H1 (cell line): ENCODE measurements at regions not wholly inside any gene's neighbourhood (a gene's known extent, or its start where the extent isn't known, plus 50 kb on each side); places are given as distances from the start of the nearest gene placed in this dataset.

ENCODE experiments used
- CTCF ChIA-PET: fragments of 300-600 bp; sonication (Branson Sonifier 250); formaldehyde crosslinking; loops from one replicate; lab custom pipeline; 2021; ENCODE audit not compliant: partially characterized antibody; lab: Charles Lee
- POLR2A ChIA-PET: fragments of 300-600 bp; sonication (Branson Sonifier 250); formaldehyde crosslinking; loops from one replicate; lab custom pipeline; 2021; ENCODE audit warnings: inconsistent platforms; ENCODE audit not compliant: partially characterized antibody; lab: Charles Lee
- DNase-seq, 2 experiments: peaks; one replicate each; pipeline versions ENCODE4 v3.0.0 to v3.0.0-alpha.2; 2010 to 2022; ENCODE audit warnings: low spot score in 2 of 2, low read depth in 1 of 2, mixed read lengths in 1 of 2
- FAIRE-seq: peaks from 2 replicates; lab custom pipeline; 2011; peaks lifted over from hg19 to GRCh38; lab: Jason Lieb, UNC
- H2AFZ ChIP-seq: 2 replicates; pipeline ENCODE4 v1.8.1; 2012; ENCODE audit warnings: low read length, inconsistent platforms
- H2AK5ac ChIP-seq: 2 replicates; pipeline ENCODE4 v1.6.1; 2013; ENCODE audit warnings: low read depth, low read length
- H2BK120ac ChIP-seq: replicated peaks from 2 replicates; pipeline ENCODE3; 2013; ENCODE audit warnings: low read depth, low read length, inconsistent platforms
- H2BK12ac ChIP-seq: 2 replicates; pipeline ENCODE4 v1.6.1; 2013; ENCODE audit warnings: low read depth, low read length
- H2BK15ac ChIP-seq: 2 replicates; pipeline ENCODE4 v1.6.1; 2013; ENCODE audit warnings: low read length
- H2BK20ac ChIP-seq: 2 replicates; pipeline ENCODE4 v1.6.1; 2013; ENCODE audit warnings: low read length
- H2BK5ac ChIP-seq: 2 replicates; pipeline ENCODE4 v1.6.1; 2013; ENCODE audit warnings: low read depth, low read length
- H3K14ac ChIP-seq: 2 replicates; pipeline ENCODE4 v1.6.1; 2013; ENCODE audit warnings: inconsistent platforms; ENCODE audit not compliant: insufficient read length
- H3K18ac ChIP-seq: 2 replicates; pipeline ENCODE4 v1.6.1; 2013; ENCODE audit warnings: low read length; ENCODE audit errors: extremely low read depth
- H3K23ac ChIP-seq: 2 replicates; pipeline ENCODE4 v1.6.1; 2013; ENCODE audit warnings: inconsistent platforms; ENCODE audit not compliant: insufficient read length
- H3K23me2 ChIP-seq: 2 replicates; pipeline ENCODE4 v1.6.1; 2013; ENCODE audit warnings: low read depth, low read length
- H3K27ac ChIP-seq: 2 replicates; pipeline ENCODE4 v1.6.1; 2011; ENCODE audit warnings: low read depth, low read length, inconsistent platforms
- H3K27me3 ChIP-seq, 4 experiments: replicated peaks in 1 of 4; 1 replicate in 1 of 4; 2 replicates in 3 of 4; pipeline versions ENCODE4 v1.6.1 to v1.8.1; 2011 to 2013; ENCODE audit warnings: low read length in 3 of 4, mild to moderate bottlenecking in 3 of 4, inconsistent platforms in 2 of 4, mixed read lengths in 2 of 4, moderate library complexity in 1 of 4; ENCODE audit not compliant: control insufficient read depth in 3 of 4, insufficient read depth in 3 of 4; ENCODE audit errors: extremely low read depth in 1 of 4
- H3K36me3 ChIP-seq, 4 experiments: 2 replicates each; pipeline versions ENCODE4 v1.6.1 to v1.8.1; 2011 to 2013; ENCODE audit warnings: mild to moderate bottlenecking in 4 of 4, low read length in 3 of 4, moderate library complexity in 2 of 4, control low read depth in 1 of 4, inconsistent platforms in 1 of 4; ENCODE audit not compliant: insufficient read depth in 4 of 4, control insufficient read depth in 2 of 4
- H3K4ac ChIP-seq: replicated peaks from 2 replicates; pipeline ENCODE3; 2013; ENCODE audit warnings: low read length, low read depth, mixed read lengths, inconsistent platforms; ENCODE audit not compliant: insufficient read length
- H3K4me1 ChIP-seq, 4 experiments: replicated peaks in 1 of 4; 1 replicate in 1 of 4; 2 replicates in 3 of 4; pipeline versions ENCODE4 v1.6.1 to v1.8.1; 2011 to 2013; ENCODE audit warnings: low read length in 3 of 4, inconsistent platforms in 2 of 4, mixed read lengths in 1 of 4; ENCODE audit not compliant: insufficient read depth in 4 of 4, control insufficient read depth in 3 of 4
- H3K4me2 ChIP-seq, 2 experiments: 2 replicates each; pipeline versions ENCODE4 v1.6.1 to v1.8.1; 2011 to 2013; ENCODE audit warnings: low read depth in 2 of 2, low read length in 2 of 2, control low read depth in 1 of 2, inconsistent platforms in 1 of 2, mild to moderate bottlenecking in 1 of 2; ENCODE audit not compliant: insufficient read depth in 1 of 2
- H3K4me3 ChIP-seq, 4 experiments: fragments of 200-600, 300-600 bp in 1 of 4; sonication (generic), shearing (Covaris generic), sonication (Bioruptor Twin) in 1 of 4; 2 replicates each; pipeline versions ENCODE4 v1.5.1 to v1.8.1; 2011 to 2016; ENCODE audit warnings: low read length in 4 of 4, low read depth in 3 of 4, control low read depth in 2 of 4, inconsistent platforms in 2 of 4, mild to moderate bottlenecking in 2 of 4, mixed read lengths in 1 of 4, moderate library complexity in 1 of 4; ENCODE audit not compliant: insufficient read depth in 2 of 4; ENCODE audit errors: extremely low read depth in 1 of 4
- H3K56ac ChIP-seq: replicated peaks from 2 replicates; pipeline ENCODE3; 2013; ENCODE audit warnings: low read depth, mild to moderate bottlenecking, mixed read lengths, low read length, inconsistent platforms; ENCODE audit not compliant: insufficient read length
- H3K79me1 ChIP-seq: 2 replicates; pipeline ENCODE4 v1.6.1; 2013; ENCODE audit warnings: low read depth, low read length, control low read depth
- H3K79me2 ChIP-seq, 2 experiments: 2 replicates each; pipeline versions ENCODE4 v1.6.1 to v1.8.1; 2012 to 2013; ENCODE audit warnings: low read length in 2 of 2, mild to moderate bottlenecking in 2 of 2, inconsistent platforms in 1 of 2; ENCODE audit not compliant: insufficient read depth in 2 of 2, control insufficient read depth in 1 of 2
- H3K9ac ChIP-seq, 4 experiments: replicated peaks in 1 of 4; 1 replicate in 1 of 4; 2 replicates in 3 of 4; pipeline versions ENCODE4 v1.6.1 to v1.8.1; 2011 to 2013; ENCODE audit warnings: low read depth in 3 of 4, low read length in 3 of 4, control low read depth in 2 of 4, mild to moderate bottlenecking in 2 of 4, moderate library complexity in 2 of 4, inconsistent platforms in 1 of 4; ENCODE audit errors: extremely low read depth in 1 of 4
- H3K9me3 ChIP-seq, 2 experiments: 2 replicates each; pipeline versions ENCODE4 v1.6.1 to v1.8.1; 2012 to 2013; ENCODE audit warnings: mild to moderate bottlenecking in 2 of 2, moderate library complexity in 2 of 2, control low read depth in 1 of 2, inconsistent platforms in 1 of 2, low read depth in 1 of 2, low read length in 1 of 2, mixed read lengths in 1 of 2; ENCODE audit not compliant: insufficient read depth in 2 of 2
- H4K20me1 ChIP-seq, 2 experiments: replicated peaks in 1 of 2; 2 replicates each; pipeline versions ENCODE3 to v1.8.1; 2011 to 2013; ENCODE audit warnings: inconsistent platforms in 2 of 2, low read length in 2 of 2, mild to moderate bottlenecking in 1 of 2; ENCODE audit not compliant: insufficient read depth in 2 of 2, control insufficient read depth in 1 of 2
- H4K5ac ChIP-seq: 2 replicates; pipeline ENCODE4 v1.6.1; 2013; ENCODE audit warnings: low read length, low read depth, mixed read lengths, inconsistent platforms; ENCODE audit not compliant: insufficient read length
- H4K8ac ChIP-seq: 2 replicates; pipeline ENCODE4 v1.8.0; 2013; ENCODE audit warnings: mild to moderate bottlenecking, moderate library complexity, low read length, inconsistent platforms; ENCODE audit not compliant: insufficient read depth; ENCODE audit errors: extremely low read depth
- H4K91ac ChIP-seq: replicated peaks from 2 replicates; pipeline ENCODE3; 2013; ENCODE audit warnings: low read length, mixed read lengths, inconsistent platforms; ENCODE audit not compliant: insufficient read length
- POLR2A ChIP-seq, 2 experiments: IDR thresholded peaks; 1 replicate in 1 of 2; 2 replicates in 1 of 2; pipeline ENCODE4 v1.6.1; 2011; ENCODE audit warnings: low read depth in 2 of 2, low read length in 2 of 2, mild to moderate bottlenecking in 2 of 2; ENCODE audit errors: control extremely low read depth in 1 of 2
- RXRA ChIP-seq: IDR thresholded peaks from 2 replicates; pipeline ENCODE4 v1.6.1; 2011; ENCODE audit warnings: low read depth, mild to moderate bottlenecking, low read length, moderate library complexity; ENCODE audit not compliant: insufficient read depth
- ZNF274 ChIP-seq: IDR thresholded peaks from 2 replicates; pipeline ENCODE4 v1.7.0; 2012; ENCODE audit warnings: low read length, borderline replicate concordance; ENCODE audit errors: extremely low read depth
- WGBS, 2 experiments: shearing (Covaris generic) in 1 of 2; methylation state at CpG; one replicate each; pipeline versions ENCODE4 v1.1.6 to v1.1.7; 2013 to 2015; ENCODE audit warnings: low lambda C conversion rate in 2 of 2, mixed read lengths in 2 of 2, inconsistent platforms in 1 of 2, low coverage in 1 of 2, missing lambda C conversion rate in 1 of 2; ENCODE audit not compliant: insufficient replicate concordance in 2 of 2, insufficient coverage in 1 of 2, insufficient read length in 1 of 2; ENCODE audit errors: extremely low coverage in 1 of 2, missing lambda C conversion rate in 1 of 2; 5-methylcytosine and 5-hydroxymethylcytosine counted together

- no peaks in the 10 kb centered on the region for H3K36me3 ChIP-seq
- H2BK120ac ChIP-seq: no peak overlapping the region
- H3K27ac ChIP-seq: no peak overlapping the region
- no peak overlapping the region for H3K4me3 ChIP-seq
- ChIA-PET CTCF (no interaction called here), POLR2A (no interaction called here)
- H3K23ac ChIP-seq: no peak overlapping the region
- no peak overlapping the region for H3K4me2 ChIP-seq
- H3K23me2 ChIP-seq: no peaks in the 10 kb centered on the region
- H3K9ac ChIP-seq: no peak overlapping the region
- no peak overlapping the region for H2BK12ac ChIP-seq
- no peak overlapping the region for H3K56ac ChIP-seq
- DNase-seq: no peak
- no peak overlapping the region for H3K4ac ChIP-seq
- TF ChIP-seq RXRA (no peak), POLR2A (IDR thresholded peaks at IDR 0.05; ENCODE audit: control extremely low read depth in 1 of 2, low read depth in 2 of 2, low read length in 2 of 2) (no peak), ZNF274 (no peak)
- TF ChIP-seq, all 59 proteins: peak for 0
- Histone ChIP-seq H2BK20ac (no peak overlapping the region), H3K14ac (no peak overlapping the region), H4K5ac (no peak overlapping the region), H2AFZ (no peak overlapping the region), H4K8ac (no peak overlapping the region), H3K4me1 (no peaks in the 10 kb centered on the region), H3K18ac (no peak overlapping the region), H2AK5ac (no peak overlapping the region), H3K9me3 (no peaks in the 10 kb centered on the region), H4K91ac (no peak overlapping the region), H2BK5ac (no peak overlapping the region), H3K27me3 (no peaks in the 10 kb centered on the region), H4K20me1 (no peaks in the 10 kb centered on the region), H2BK15ac (no peak overlapping the region), H3K79me2 (no peaks in the 10 kb centered on the region), H3K79me1 (no peaks in the 10 kb centered on the region)
- no peak for FAIRE-seq
- 92% methylated on average over 1 of the region's 1 CpG; no CpG with 5 or more reads in 1 of the 2 experiments for WGBS, 2 experiments
Observed at GRCh38 chr1:213552045-213552444, 435.7 kb upstream of the PROX1 start.
